Astrocyte (in vitro differentiated cells and primary cell): ENCODE measurements at regions not wholly inside any gene's neighbourhood (a gene's known extent, or its start where the extent isn't known, plus 50 kb on each side); places are given as distances from the start of the nearest gene placed in this dataset.

ENCODE experiments used
- DNase-seq: peaks from one replicate; pipeline ENCODE4 v3.0.0-alpha.2; 2010; ENCODE audit warnings: low read depth
- FAIRE-seq: peaks from 2 replicates; lab custom pipeline; 2011; peaks lifted over from hg19 to GRCh38; lab: Jason Lieb, UNC
- H2AFZ ChIP-seq: 2 replicates; pipeline ENCODE4 v1.6.0; 2012; ENCODE audit warnings: low read depth, low read length, inconsistent platforms
- H3K27ac ChIP-seq: 2 replicates; pipeline ENCODE4 v1.5.1; 2011; ENCODE audit warnings: low read depth, low read length, inconsistent platforms
- H3K27me3 ChIP-seq: 2 replicates; pipeline ENCODE4 v1.6.0; 2011; ENCODE audit warnings: low read length, inconsistent platforms; ENCODE audit not compliant: insufficient read depth
- H3K36me3 ChIP-seq: 2 replicates; pipeline ENCODE4 v1.5.1; 2011; ENCODE audit warnings: low read length, inconsistent platforms; ENCODE audit not compliant: insufficient read depth
- H3K4me1 ChIP-seq: 2 replicates; pipeline ENCODE4 v1.5.1; 2011; ENCODE audit warnings: low read length, inconsistent platforms; ENCODE audit not compliant: insufficient read depth
- H3K4me2 ChIP-seq: 2 replicates; pipeline ENCODE4 v1.6.0; 2012; ENCODE audit warnings: low read length, inconsistent platforms
- H3K4me3 ChIP-seq: 2 replicates; pipeline ENCODE4 v1.5.1; 2011; ENCODE audit warnings: low read depth, mild to moderate bottlenecking, low read length, inconsistent platforms; ENCODE audit not compliant: insufficient read depth
- H3K79me2 ChIP-seq: 2 replicates; pipeline ENCODE4 v1.6.0; 2012; ENCODE audit warnings: mild to moderate bottlenecking, low read length, inconsistent platforms; ENCODE audit not compliant: insufficient read depth
- H3K9ac ChIP-seq: 2 replicates; pipeline ENCODE4 v1.6.0; 2012; ENCODE audit warnings: mild to moderate bottlenecking, low read length, inconsistent platforms
- H3K9me3 ChIP-seq: 2 replicates; pipeline ENCODE4 v1.5.1; 2012; ENCODE audit warnings: low read depth, mild to moderate bottlenecking, low read length, inconsistent platforms; ENCODE audit not compliant: insufficient read depth
- H4K20me1 ChIP-seq: 2 replicates; pipeline ENCODE4 v1.6.0; 2012; ENCODE audit warnings: low read length, inconsistent platforms; ENCODE audit not compliant: insufficient read depth
- H3K27ac Mint-ChIP-seq: one replicate; pipeline ENCODE4 v1.8.0; 2021; ENCODE audit warnings: mild to moderate bottlenecking, mixed read lengths; ENCODE audit not compliant: unreplicated experiment
- H3K27me3 Mint-ChIP-seq: one replicate; pipeline ENCODE4 v1.8.0; 2021; ENCODE audit warnings: low read depth, mixed read lengths; ENCODE audit not compliant: unreplicated experiment
- H3K36me3 Mint-ChIP-seq: one replicate; pipeline ENCODE4 v1.8.0; 2021; ENCODE audit warnings: low read depth, mixed read lengths; ENCODE audit not compliant: unreplicated experiment
- H3K4me1 Mint-ChIP-seq: one replicate; pipeline ENCODE4 v1.8.0; 2021; ENCODE audit warnings: low read depth, mixed read lengths; ENCODE audit not compliant: unreplicated experiment
- H3K4me3 Mint-ChIP-seq: one replicate; pipeline ENCODE4 v1.8.0; 2021; ENCODE audit warnings: mild to moderate bottlenecking, moderate library complexity, mixed read lengths; ENCODE audit not compliant: unreplicated experiment
- H3K9me3 Mint-ChIP-seq: one replicate; pipeline ENCODE4 v1.8.0; 2021; ENCODE audit warnings: mild to moderate bottlenecking, mixed read lengths; ENCODE audit not compliant: unreplicated experiment
- CTCF ChIP-seq: IDR thresholded peaks from 2 replicates; pipeline ENCODE4 v1.5.1; 2011; ENCODE audit warnings: low read depth, mild to moderate bottlenecking, inconsistent platforms, low read length, moderate library complexity; ENCODE audit not compliant: insufficient read depth
- EZH2 ChIP-seq: IDR thresholded peaks from 2 replicates; pipeline ENCODE4 v1.6.1; 2012; ENCODE audit warnings: mild to moderate bottlenecking, low read length, inconsistent platforms; ENCODE audit not compliant: insufficient read depth

GRCh38 chr7:88515301-88515700 is 208.6 kb upstream of the STEAP4 start:
- H3K9me3 ChIP-seq: no peaks in the 10 kb centered on the region
- H4K20me1 ChIP-seq: no peaks in the 10 kb centered on the region
- no peaks in the 10 kb centered on the region for H3K27me3 Mint-ChIP-seq
- no peaks in the 10 kb centered on the region for H3K9me3 Mint-ChIP-seq
- no peaks in the 10 kb centered on the region for H3K4me1 Mint-ChIP-seq
- H3K36me3 Mint-ChIP-seq: no peaks in the 10 kb centered on the region
- no peaks in the 10 kb centered on the region for H3K4me1 ChIP-seq
- TF ChIP-seq CTCF (no peak), EZH2 (no peak)
- no peak overlapping the region for H2AFZ ChIP-seq
- H3K4me2 ChIP-seq: no peak overlapping the region
- H3K9ac ChIP-seq: no peak overlapping the region
- no peak overlapping the region for H3K4me3 Mint-ChIP-seq
- DNase-seq: no peak
- H3K27me3 ChIP-seq: no peaks in the 10 kb centered on the region
- no peak overlapping the region for H3K27ac ChIP-seq
- H3K36me3 ChIP-seq: no peaks in the 10 kb centered on the region
- H3K4me3 ChIP-seq: no peak overlapping the region
- FAIRE-seq: no peak
- H3K79me2 ChIP-seq: no peaks in the 10 kb centered on the region
- no peak overlapping the region for H3K27ac Mint-ChIP-seq

GRCh38 chr7:88509341-88509740 is 202.6 kb upstream of the STEAP4 start:
- no peak overlapping the region for H2AFZ ChIP-seq

More at GRCh38 chr7:88509341-88509740, 202.6 kb upstream of the STEAP4 start:
- FAIRE-seq: no peak
- Histone ChIP-seq H4K20me1 (no peaks in the 10 kb centered on the region), H3K27me3 (no peaks in the 10 kb centered on the region), H3K4me1 (no peaks in the 10 kb centered on the region), H3K4me3 (no peak overlapping the region), H3K27ac (no peak overlapping the region), H3K4me2 (no peak overlapping the region), H3K79me2 (no peaks in the 10 kb centered on the region), H3K9me3 (no peaks in the 10 kb centered on the region), H3K9ac (no peak overlapping the region), H3K36me3 (no peaks in the 10 kb centered on the region)
- no peaks in the 10 kb centered on the region for H3K36me3 Mint-ChIP-seq
- no peaks in the 10 kb centered on the region for H3K4me1 Mint-ChIP-seq
- H3K27ac Mint-ChIP-seq: no peak overlapping the region
- no peaks in the 10 kb centered on the region for H3K27me3 Mint-ChIP-seq
- H3K9me3 Mint-ChIP-seq: no peaks in the 10 kb centered on the region
- TF ChIP-seq EZH2 (no peak), CTCF (no peak)
- no peak for DNase-seq
- no peak overlapping the region for H3K4me3 Mint-ChIP-seq
